ENCODE measurements at regions not wholly inside any gene's neighbourhood (a gene's known extent, or its start where the extent isn't known, plus 50 kb on each side); places are given as distances from the start of the nearest gene placed in this dataset.

GRCh38 chr12:22900401-22900800 is 275.4 kb downstream of the ETNK1 start:
- DNase-seq (ENCODE audit: low spot score): no peak

GRCh38 chr12:22904485-22904884 is 279.5 kb downstream of the ETNK1 start:
- no peak for DNase-seq (ENCODE audit: low spot score)

- no peak for DNase-seq (ENCODE audit: low spot score)
Measured at GRCh38 chr12:22916241-22916640, 291.3 kb downstream of the ETNK1 start.

- DNase-seq (ENCODE audit: low spot score): no peak
Measured at GRCh38 chr12:22916815-22917214, 291.8 kb downstream of the ETNK1 start.

GRCh38 chr12:22919883-22920282 is 294.9 kb downstream of the ETNK1 start:
- no peak for DNase-seq (ENCODE audit: low spot score)

- DNase-seq (ENCODE audit: low spot score): no peak
Measured at GRCh38 chr12:22923768-22924167, 298.8 kb downstream of the ETNK1 start.

GRCh38 chr12:22924391-22924790 is 299.4 kb downstream of the ETNK1 start:
- DNase-seq (ENCODE audit: low spot score): no peak

- DNase-seq (ENCODE audit: low spot score): no peak
Measured at GRCh38 chr12:22925623-22926022, 300.7 kb downstream of the ETNK1 start.

- DNase-seq (ENCODE audit: low spot score): no peak
Measured at GRCh38 chr12:22932431-22932830, 307.5 kb downstream of the ETNK1 start.

- DNase-seq (ENCODE audit: low spot score): no peak
Measured at GRCh38 chr12:22935090-22935489, 310.1 kb downstream of the ETNK1 start.

- no peak for DNase-seq (ENCODE audit: low spot score)
Measured at GRCh38 chr12:22935501-22935900, 310.5 kb downstream of the ETNK1 start.

- no peak for DNase-seq (ENCODE audit: low spot score)
Measured at GRCh38 chr12:22938323-22938722, 313.4 kb downstream of the ETNK1 start.

- DNase-seq (ENCODE audit: low spot score): no peak
Measured at GRCh38 chr12:22951206-22951605, 326.2 kb downstream of the ETNK1 start.

- DNase-seq (ENCODE audit: low spot score): no peak
Measured at GRCh38 chr12:22956690-22957089, 331.7 kb downstream of the ETNK1 start.

GRCh38 chr12:22967171-22967570 is 342.2 kb downstream of the ETNK1 start:
- no peak for DNase-seq (ENCODE audit: low spot score)

GRCh38 chr12:22969521-22969920 is 344.6 kb downstream of the ETNK1 start:
- no peak for DNase-seq (ENCODE audit: low spot score)

- DNase-seq (ENCODE audit: low spot score): no peak
Measured at GRCh38 chr12:22971247-22971646, 346.3 kb downstream of the ETNK1 start.

- DNase-seq (ENCODE audit: low spot score): no peak
Measured at GRCh38 chr12:22971701-22972191, 346.8 kb downstream of the ETNK1 start.

- no peak for DNase-seq (ENCODE audit: low spot score)
Measured at GRCh38 chr12:22974865-22975264, 349.9 kb downstream of the ETNK1 start.

GRCh38 chr12:22978962-22979361 is 354.0 kb downstream of the ETNK1 start:
- DNase-seq (ENCODE audit: low spot score): no peak

GRCh38 chr12:22979854-22980469 is 355.0 kb downstream of the ETNK1 start:
- no peak for DNase-seq (ENCODE audit: low spot score)

- no peak for DNase-seq (ENCODE audit: low spot score)
Measured at GRCh38 chr12:22981711-22982110, 356.7 kb downstream of the ETNK1 start.

- DNase-seq (ENCODE audit: low spot score): no peak
Measured at GRCh38 chr12:22982635-22983034, 357.7 kb downstream of the ETNK1 start.

- no peak for DNase-seq (ENCODE audit: low spot score)
Measured at GRCh38 chr12:22986997-22987396, 362.0 kb downstream of the ETNK1 start.

Data from hematopoietic multipotent progenitor cell treated with erythropoietin and hydrocortisone succinate and interleukin-3 and kit ligand, for 15 days (in vitro differentiated cells).